Uterus (tissue), 2 donors: ENCODE measurements at regions not wholly inside any gene's neighbourhood (a gene's known extent, or its start where the extent isn't known, plus 50 kb on each side); places are given as distances from the start of the nearest gene placed in this dataset.

Experiments used
- POLR2A ChIP-seq, 2 donors: fragments of 450-650 bp; IDR thresholded peaks; one replicate each; pipeline ENCODE4 v1.6.1; 2016; ENCODE audit warnings: antibody characterized with exemption in 2 of 2, mild to moderate bottlenecking in 1 of 2, moderate library complexity in 1 of 2
- TF ChIP-seq, protein P1 (sequence below), 4 experiments: fragments of 200-600 bp in 2 of 4; fragments of 450-650 bp in 2 of 4; sonication (generic) in 2 of 4; IDR thresholded peaks; one replicate each; pipeline ENCODE4 v1.5.1; 2016 to 2019; ENCODE audit warnings: antibody characterized with exemption in 4 of 4, mild to moderate bottlenecking in 2 of 4, moderate library complexity in 1 of 4

DNA sequence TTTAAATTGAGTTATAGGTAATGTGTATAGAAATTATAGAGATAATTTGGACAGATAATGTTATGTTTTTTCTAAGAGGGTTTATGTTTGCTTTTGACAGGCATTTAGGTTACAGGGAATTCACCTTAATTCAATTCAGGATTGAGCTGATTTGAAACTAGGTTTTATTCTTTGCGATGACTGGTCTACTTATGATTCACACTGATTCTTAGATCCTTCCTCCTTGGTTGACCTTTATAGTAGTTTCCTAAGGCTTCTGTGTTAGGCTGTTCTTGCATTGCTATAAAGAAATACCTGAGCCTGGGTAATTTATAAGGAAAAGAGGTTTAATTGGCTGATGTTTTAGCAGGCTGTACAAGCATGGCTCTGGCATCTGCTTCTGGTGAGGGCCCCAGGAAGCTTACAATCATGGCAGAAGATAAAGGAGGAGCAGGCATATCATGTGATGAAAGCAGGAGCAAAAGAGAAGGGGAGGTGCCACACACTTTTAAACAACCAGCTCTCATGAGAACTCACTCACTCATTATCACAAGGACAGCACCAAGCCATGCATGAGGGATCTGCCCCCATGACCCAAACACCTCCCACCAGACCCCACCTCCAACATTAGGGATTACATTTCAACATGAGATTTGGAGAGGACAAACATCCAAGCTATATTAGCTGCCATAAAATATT is 155.0 kb upstream of the SFRP2 start:
- TF ChIP-seq, protein P1, sequence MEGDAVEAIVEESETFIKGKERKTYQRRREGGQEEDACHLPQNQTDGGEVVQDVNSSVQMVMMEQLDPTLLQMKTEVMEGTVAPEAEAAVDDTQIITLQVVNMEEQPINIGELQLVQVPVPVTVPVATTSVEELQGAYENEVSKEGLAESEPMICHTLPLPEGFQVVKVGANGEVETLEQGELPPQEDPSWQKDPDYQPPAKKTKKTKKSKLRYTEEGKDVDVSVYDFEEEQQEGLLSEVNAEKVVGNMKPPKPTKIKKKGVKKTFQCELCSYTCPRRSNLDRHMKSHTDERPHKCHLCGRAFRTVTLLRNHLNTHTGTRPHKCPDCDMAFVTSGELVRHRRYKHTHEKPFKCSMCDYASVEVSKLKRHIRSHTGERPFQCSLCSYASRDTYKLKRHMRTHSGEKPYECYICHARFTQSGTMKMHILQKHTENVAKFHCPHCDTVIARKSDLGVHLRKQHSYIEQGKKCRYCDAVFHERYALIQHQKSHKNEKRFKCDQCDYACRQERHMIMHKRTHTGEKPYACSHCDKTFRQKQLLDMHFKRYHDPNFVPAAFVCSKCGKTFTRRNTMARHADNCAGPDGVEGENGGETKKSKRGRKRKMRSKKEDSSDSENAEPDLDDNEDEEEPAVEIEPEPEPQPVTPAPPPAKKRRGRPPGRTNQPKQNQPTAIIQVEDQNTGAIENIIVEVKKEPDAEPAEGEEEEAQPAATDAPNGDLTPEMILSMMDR (IDR thresholded peaks at IDR 0.05), result no peak
- TF ChIP-seq POLR2A (IDR thresholded peaks at IDR 0.05), result no peak
